Liver (tissue), 8 donors: ENCODE measurements at regions not wholly inside any gene's neighbourhood (a gene's known extent, or its start where the extent isn't known, plus 50 kb on each side); places are given as distances from the start of the nearest gene placed in this dataset.

Experiments used
- DNase-seq: peaks from one replicate; pipeline ENCODE4 v3.0.0-alpha.2; 2017; ENCODE audit warnings: low spot score
- H3K27ac ChIP-seq, 2 donors: one replicate each; pipeline ENCODE4 v1.7.0; 2013; ENCODE audit warnings: inconsistent platforms in 2 of 2, low read length in 2 of 2, control low read depth in 1 of 2, low read depth in 1 of 2, mild to moderate bottlenecking in 1 of 2
- H3K27me3 ChIP-seq, 4 donors: one replicate each; pipeline versions ENCODE4 v1.6.1 to v1.7.0; 2013; ENCODE audit warnings: low read length in 3 of 4, inconsistent platforms in 1 of 4, mild to moderate bottlenecking in 1 of 4, moderate library complexity in 1 of 4; ENCODE audit not compliant: control insufficient read depth in 4 of 4, insufficient read depth in 4 of 4
- H3K36me3 ChIP-seq, 4 donors: one replicate each; pipeline versions ENCODE4 v1.6.1 to v1.7.0; 2013; ENCODE audit warnings: low read length in 3 of 4, mild to moderate bottlenecking in 3 of 4, low read depth in 1 of 4, moderate library complexity in 1 of 4; ENCODE audit not compliant: control insufficient read depth in 4 of 4, insufficient read depth in 3 of 4
- H3K4me1 ChIP-seq, 4 donors: one replicate each; pipeline versions ENCODE4 v1.6.1 to v1.7.0; 2013; ENCODE audit warnings: low read length in 3 of 4, mild to moderate bottlenecking in 3 of 4, moderate library complexity in 1 of 4; ENCODE audit not compliant: control insufficient read depth in 4 of 4, insufficient read depth in 4 of 4
- H3K4me3 ChIP-seq, 3 donors: one replicate each; pipeline versions ENCODE4 v1.6.1 to v1.7.0; 2013; ENCODE audit warnings: low read length in 3 of 3, control low read depth in 1 of 3, low read depth in 1 of 3, mild to moderate bottlenecking in 1 of 3
- H3K9ac ChIP-seq, 2 donors: one replicate each; pipeline ENCODE4 v1.7.0; 2013; ENCODE audit warnings: low read length in 2 of 2, mild to moderate bottlenecking in 2 of 2, moderate library complexity in 2 of 2, control low read depth in 1 of 2, low read depth in 1 of 2
- H3K9me3 ChIP-seq, 4 donors: one replicate each; pipeline versions ENCODE4 v1.6.1 to v1.7.0; 2013; ENCODE audit warnings: low read length in 3 of 4; ENCODE audit not compliant: control insufficient read depth in 4 of 4
- EGR1 ChIP-seq, 2 donors: IDR thresholded peaks; 2 replicates each; pipeline ENCODE4 v1.6.1; 2016 to 2018; ENCODE audit warnings: antibody characterized with exemption in 2 of 2, low read depth in 2 of 2
- FOXA1 ChIP-seq: IDR thresholded peaks from 2 replicates; pipeline ENCODE4 v1.6.1; 2016; ENCODE audit warnings: antibody characterized with exemption
- FOXA2 ChIP-seq: IDR thresholded peaks from 2 replicates; pipeline ENCODE4 v1.6.1; 2016; ENCODE audit warnings: antibody characterized with exemption
- GABPA ChIP-seq, 2 donors: IDR thresholded peaks in 1 of 2; conservative IDR thresholded peaks in 1 of 2; 2 replicates each; pipeline ENCODE4 v1.6.1; 2016; ENCODE audit warnings: antibody characterized with exemption in 2 of 2, mild to moderate bottlenecking in 1 of 2, moderate library complexity in 1 of 2
- HNF4A ChIP-seq, 2 donors: conservative IDR thresholded peaks; 2 replicates each; pipeline ENCODE4 v1.6.1; 2016; ENCODE audit warnings: antibody characterized with exemption in 2 of 2, mild to moderate bottlenecking in 2 of 2
- HNF4G ChIP-seq: IDR thresholded peaks from 2 replicates; pipeline ENCODE4 v1.6.1; 2016; ENCODE audit warnings: antibody characterized with exemption
- JUND ChIP-seq, 2 donors: IDR thresholded peaks; 2 replicates each; pipeline ENCODE4 v1.6.1; 2016; ENCODE audit warnings: antibody characterized with exemption in 2 of 2
- NR2F2 ChIP-seq: IDR thresholded peaks from 2 replicates; pipeline ENCODE4 v1.6.1; 2016; ENCODE audit warnings: antibody characterized with exemption
- RAD21 ChIP-seq, 2 donors: IDR thresholded peaks; 2 replicates each; pipeline ENCODE4 v1.6.1; 2016; ENCODE audit warnings: antibody characterized with exemption in 2 of 2, mild to moderate bottlenecking in 2 of 2
- REST ChIP-seq: IDR thresholded peaks from 2 replicates; pipeline ENCODE4 v1.6.1; 2016; ENCODE audit warnings: antibody characterized with exemption, mild to moderate bottlenecking
- RXRA ChIP-seq, 2 donors: IDR thresholded peaks; 2 replicates each; pipeline ENCODE4 v1.6.1; 2017 to 2018; ENCODE audit warnings: antibody characterized with exemption in 2 of 2, mild to moderate bottlenecking in 1 of 2
- SP1 ChIP-seq: IDR thresholded peaks from 2 replicates; pipeline ENCODE4 v1.6.1; 2018; ENCODE audit warnings: antibody characterized with exemption, mild to moderate bottlenecking
- TAF1 ChIP-seq: conservative IDR thresholded peaks from 2 replicates; pipeline ENCODE4 v1.6.1; 2016; ENCODE audit warnings: antibody characterized with exemption, mild to moderate bottlenecking
- YY1 ChIP-seq: IDR thresholded peaks from 2 replicates; pipeline ENCODE4 v1.6.1; 2016; ENCODE audit warnings: antibody characterized with exemption, mild to moderate bottlenecking
- WGBS: extraction: QIAGEN DNeasy Blood & Tissue Kit; methylation state at CpG from one replicate; pipeline ENCODE4 v1.1.7; 2013; 5-methylcytosine and 5-hydroxymethylcytosine counted together
- TF ChIP-seq, protein P1 (sequence below): IDR thresholded peaks from 2 replicates; pipeline ENCODE4 v1.6.1; 2016; ENCODE audit warnings: antibody characterized with exemption
- TF ChIP-seq, protein P2 (sequence below): fragments of 150-350 bp; IDR thresholded peaks from 2 replicates; pipeline ENCODE4 v1.5.1; 2017; ENCODE audit warnings: improper control_type of control experiment, low read depth, low read length; ENCODE audit not compliant: missing input control
- TF ChIP-seq, protein P3 (sequence below): IDR thresholded peaks from 2 replicates; pipeline ENCODE4 v1.6.1; 2016; ENCODE audit warnings: antibody characterized with exemption
- donor health status: healthy.
- donor health status: healthy.
- donor health status: healthy.
- donor health status: healthy.
- donor health status: healthy.

DNA sequence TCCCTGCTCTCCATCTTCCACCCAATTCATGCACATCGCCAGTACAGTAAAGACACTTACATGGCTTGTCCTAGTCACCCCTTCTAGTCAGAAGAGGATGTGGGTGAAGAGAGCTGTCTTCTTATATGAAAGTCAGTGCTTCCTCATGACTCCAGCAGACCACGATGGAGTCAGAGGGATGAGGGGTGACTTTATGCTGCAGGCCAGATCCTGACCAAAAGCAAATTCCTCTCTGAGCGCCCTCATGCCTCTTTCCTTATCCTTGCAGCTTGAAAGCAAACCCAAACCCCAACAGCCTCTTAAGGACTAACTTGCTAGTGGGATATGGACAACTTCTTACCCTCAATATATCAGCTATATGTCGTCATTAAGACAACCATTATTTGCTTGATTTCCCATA, 348.2 kb upstream of the DUSP10 start:
- Histone ChIP-seq H3K9me3 (no peaks in the 10 kb centered on the region), H3K27me3 (no peaks in the 10 kb centered on the region), H3K4me1 (peaks cover 0 to 14% (median 4%) of the 10 kb centered on the region in 4 donors), H3K4me3 (no peak overlapping the region), H3K9ac (no peak overlapping the region), H3K27ac (no peak overlapping the region), H3K36me3 (no peaks in the 10 kb centered on the region)
- WGBS, result 91% methylated on average over 4 of the region's 4 CpGs
- no peak for DNase-seq
- TF ChIP-seq, protein P1, sequence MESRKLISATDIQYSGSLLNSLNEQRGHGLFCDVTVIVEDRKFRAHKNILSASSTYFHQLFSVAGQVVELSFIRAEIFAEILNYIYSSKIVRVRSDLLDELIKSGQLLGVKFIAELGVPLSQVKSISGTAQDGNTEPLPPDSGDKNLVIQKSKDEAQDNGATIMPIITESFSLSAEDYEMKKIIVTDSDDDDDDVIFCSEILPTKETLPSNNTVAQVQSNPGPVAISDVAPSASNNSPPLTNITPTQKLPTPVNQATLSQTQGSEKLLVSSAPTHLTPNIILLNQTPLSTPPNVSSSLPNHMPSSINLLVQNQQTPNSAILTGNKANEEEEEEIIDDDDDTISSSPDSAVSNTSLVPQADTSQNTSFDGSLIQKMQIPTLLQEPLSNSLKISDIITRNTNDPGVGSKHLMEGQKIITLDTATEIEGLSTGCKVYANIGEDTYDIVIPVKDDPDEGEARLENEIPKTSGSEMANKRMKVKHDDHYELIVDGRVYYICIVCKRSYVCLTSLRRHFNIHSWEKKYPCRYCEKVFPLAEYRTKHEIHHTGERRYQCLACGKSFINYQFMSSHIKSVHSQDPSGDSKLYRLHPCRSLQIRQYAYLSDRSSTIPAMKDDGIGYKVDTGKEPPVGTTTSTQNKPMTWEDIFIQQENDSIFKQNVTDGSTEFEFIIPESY, result no peak
- TF ChIP-seq REST, result no peak
- TF ChIP-seq FOXA1, result no peak
- TF ChIP-seq, protein P2, sequence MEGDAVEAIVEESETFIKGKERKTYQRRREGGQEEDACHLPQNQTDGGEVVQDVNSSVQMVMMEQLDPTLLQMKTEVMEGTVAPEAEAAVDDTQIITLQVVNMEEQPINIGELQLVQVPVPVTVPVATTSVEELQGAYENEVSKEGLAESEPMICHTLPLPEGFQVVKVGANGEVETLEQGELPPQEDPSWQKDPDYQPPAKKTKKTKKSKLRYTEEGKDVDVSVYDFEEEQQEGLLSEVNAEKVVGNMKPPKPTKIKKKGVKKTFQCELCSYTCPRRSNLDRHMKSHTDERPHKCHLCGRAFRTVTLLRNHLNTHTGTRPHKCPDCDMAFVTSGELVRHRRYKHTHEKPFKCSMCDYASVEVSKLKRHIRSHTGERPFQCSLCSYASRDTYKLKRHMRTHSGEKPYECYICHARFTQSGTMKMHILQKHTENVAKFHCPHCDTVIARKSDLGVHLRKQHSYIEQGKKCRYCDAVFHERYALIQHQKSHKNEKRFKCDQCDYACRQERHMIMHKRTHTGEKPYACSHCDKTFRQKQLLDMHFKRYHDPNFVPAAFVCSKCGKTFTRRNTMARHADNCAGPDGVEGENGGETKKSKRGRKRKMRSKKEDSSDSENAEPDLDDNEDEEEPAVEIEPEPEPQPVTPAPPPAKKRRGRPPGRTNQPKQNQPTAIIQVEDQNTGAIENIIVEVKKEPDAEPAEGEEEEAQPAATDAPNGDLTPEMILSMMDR, result no peak
- no peak for TF ChIP-seq YY1
- no peak for TF ChIP-seq RAD21 (IDR thresholded peaks at IDR 0.05)
- TF ChIP-seq RXRA (IDR thresholded peaks at IDR 0.05), result no peak
- TF ChIP-seq TAF1, result no peak
- TF ChIP-seq EGR1 (IDR thresholded peaks at IDR 0.05; ENCODE audit: low read depth in 2 of 2), result no peak
- no peak for TF ChIP-seq HNF4G
- TF ChIP-seq NR2F2, result no peak
- TF ChIP-seq JUND (IDR thresholded peaks at IDR 0.05), result no peak
- no peak for TF ChIP-seq HNF4A (conservative IDR thresholded peaks at IDR 0.05)

GRCh38 chr1:222087221-222087920, 345.5 kb upstream of the DUSP10 start:
- no peaks in the 10 kb centered on the region for H3K4me1 ChIP-seq
- no peak for TF ChIP-seq FOXA2
- TF ChIP-seq, protein P3, sequence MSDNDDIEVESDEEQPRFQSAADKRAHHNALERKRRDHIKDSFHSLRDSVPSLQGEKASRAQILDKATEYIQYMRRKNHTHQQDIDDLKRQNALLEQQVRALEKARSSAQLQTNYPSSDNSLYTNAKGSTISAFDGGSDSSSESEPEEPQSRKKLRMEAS, result no peak
- TF ChIP-seq, protein P2, result no peak
- TF ChIP-seq GABPA (IDR thresholded peaks at IDR 0.05 in 1 of 2, conservative IDR thresholded peaks at IDR 0.05 in 1 of 2), result no peak
- no peak for TF ChIP-seq RAD21 (IDR thresholded peaks at IDR 0.05)
- TF ChIP-seq, protein P1, result no peak
- TF ChIP-seq HNF4A (conservative IDR thresholded peaks at IDR 0.05), result no peak
- no peak for TF ChIP-seq HNF4G
- TF ChIP-seq RXRA (IDR thresholded peaks at IDR 0.05), result no peak
- no peak for TF ChIP-seq EGR1 (IDR thresholded peaks at IDR 0.05; ENCODE audit: low read depth in 2 of 2)
- no peak for TF ChIP-seq YY1
- no peak for TF ChIP-seq SP1
- TF ChIP-seq FOXA1, result no peak
- no peak for TF ChIP-seq TAF1

More at GRCh38 chr1:222087221-222087920, 345.5 kb upstream of the DUSP10 start:
- Histone ChIP-seq H3K9ac (no peak overlapping the region), H3K4me3 (no peak overlapping the region), H3K27ac (no peak overlapping the region), H3K9me3 (no peaks in the 10 kb centered on the region), H3K36me3 (no peaks in the 10 kb centered on the region), H3K27me3 (no peaks in the 10 kb centered on the region)
- no peak for DNase-seq
- WGBS, result 92% methylated on average over 9 of the region's 9 CpGs
